Testis (tissue), 2 donors: ENCODE measurements at regions not wholly inside any gene's neighbourhood (a gene's known extent, or its start where the extent isn't known, plus 50 kb on each side); places are given as distances from the start of the nearest gene placed in this dataset.

Experiments used
- CTCF ChIP-seq, 3 experiments: fragments of 450-650 bp in 2 of 3; fragments of 200-600 bp in 1 of 3; sonication (generic) in 1 of 3; IDR thresholded peaks; one replicate each; pipeline ENCODE4 v1.5.1; 2016 to 2019; ENCODE audit warnings: antibody characterized with exemption in 3 of 3, mild to moderate bottlenecking in 2 of 3, moderate library complexity in 1 of 3
- POLR2A ChIP-seq: fragments of 450-650 bp; IDR thresholded peaks from one replicate; pipeline ENCODE4 v1.6.1; 2017; ENCODE audit warnings: antibody characterized with exemption, mild to moderate bottlenecking, moderate library complexity

- TF ChIP-seq CTCF (IDR thresholded peaks at IDR 0.05) (no peak), POLR2A (no peak)
Measured at GRCh38 chrX:39605183-39605582, 492.6 kb downstream of the BCOR start.
